ENCODE measurements at regions not wholly inside any gene's neighbourhood (a gene's known extent, or its start where the extent isn't known, plus 50 kb on each side); places are given as distances from the start of the nearest gene placed in this dataset.

DNA sequence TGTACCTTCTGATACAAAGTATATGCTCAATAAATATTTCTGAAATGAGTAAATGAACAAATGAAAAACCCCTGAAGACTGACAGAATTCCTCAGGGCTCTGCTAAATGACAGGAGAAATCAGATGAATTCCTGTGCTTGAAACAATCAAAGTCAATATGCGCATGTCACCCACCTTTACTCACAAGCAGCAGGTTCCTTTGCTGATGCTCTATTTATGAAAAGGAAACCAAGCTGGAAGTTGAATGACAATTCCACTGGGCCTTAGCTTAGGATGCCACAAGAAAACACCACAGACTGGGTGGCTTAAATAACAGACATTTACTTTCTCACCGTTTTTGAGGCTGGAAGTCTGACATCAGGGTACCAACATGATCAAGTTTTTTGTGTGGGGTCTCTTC lies 477.5 kb upstream of the TEX13C start:
- TF ChIP-seq TAF1 (IDR thresholded peaks at IDR 0.05; ENCODE audit: borderline replicate concordance, insufficient read depth, low read length), result no peak
- TF ChIP-seq SIN3A (IDR thresholded peaks at IDR 0.05; ENCODE audit: borderline replicate concordance, insufficient read depth, low read length), result no peak
- no peak for TF ChIP-seq POLR2AphosphoS5 (IDR thresholded peaks at IDR 0.05; ENCODE audit: low read depth, low read length)
- TF ChIP-seq, protein P1, sequence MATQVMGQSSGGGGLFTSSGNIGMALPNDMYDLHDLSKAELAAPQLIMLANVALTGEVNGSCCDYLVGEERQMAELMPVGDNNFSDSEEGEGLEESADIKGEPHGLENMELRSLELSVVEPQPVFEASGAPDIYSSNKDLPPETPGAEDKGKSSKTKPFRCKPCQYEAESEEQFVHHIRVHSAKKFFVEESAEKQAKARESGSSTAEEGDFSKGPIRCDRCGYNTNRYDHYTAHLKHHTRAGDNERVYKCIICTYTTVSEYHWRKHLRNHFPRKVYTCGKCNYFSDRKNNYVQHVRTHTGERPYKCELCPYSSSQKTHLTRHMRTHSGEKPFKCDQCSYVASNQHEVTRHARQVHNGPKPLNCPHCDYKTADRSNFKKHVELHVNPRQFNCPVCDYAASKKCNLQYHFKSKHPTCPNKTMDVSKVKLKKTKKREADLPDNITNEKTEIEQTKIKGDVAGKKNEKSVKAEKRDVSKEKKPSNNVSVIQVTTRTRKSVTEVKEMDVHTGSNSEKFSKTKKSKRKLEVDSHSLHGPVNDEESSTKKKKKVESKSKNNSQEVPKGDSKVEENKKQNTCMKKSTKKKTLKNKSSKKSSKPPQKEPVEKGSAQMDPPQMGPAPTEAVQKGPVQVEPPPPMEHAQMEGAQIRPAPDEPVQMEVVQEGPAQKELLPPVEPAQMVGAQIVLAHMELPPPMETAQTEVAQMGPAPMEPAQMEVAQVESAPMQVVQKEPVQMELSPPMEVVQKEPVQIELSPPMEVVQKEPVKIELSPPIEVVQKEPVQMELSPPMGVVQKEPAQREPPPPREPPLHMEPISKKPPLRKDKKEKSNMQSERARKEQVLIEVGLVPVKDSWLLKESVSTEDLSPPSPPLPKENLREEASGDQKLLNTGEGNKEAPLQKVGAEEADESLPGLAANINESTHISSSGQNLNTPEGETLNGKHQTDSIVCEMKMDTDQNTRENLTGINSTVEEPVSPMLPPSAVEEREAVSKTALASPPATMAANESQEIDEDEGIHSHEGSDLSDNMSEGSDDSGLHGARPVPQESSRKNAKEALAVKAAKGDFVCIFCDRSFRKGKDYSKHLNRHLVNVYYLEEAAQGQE (IDR thresholded peaks at IDR 0.05; ENCODE audit: insufficient read depth in 1 of 2, low read depth in 2 of 2, low read length in 2 of 2), result no peak
- TF ChIP-seq FOXP2 (optimal IDR thresholded peaks at IDR 0.05; ENCODE audit: borderline replicate concordance, extremely low read depth, extremely low read length, insufficient read depth), result no peak
